ENCODE measurements at regions not wholly inside any gene's neighbourhood (a gene's known extent, or its start where the extent isn't known, plus 50 kb on each side); places are given as distances from the start of the nearest gene placed in this dataset.

GRCh38 chr2:2739231-2739795 is 408.2 kb upstream of the MYT1L start:
- TF ChIP-seq, protein P1, sequence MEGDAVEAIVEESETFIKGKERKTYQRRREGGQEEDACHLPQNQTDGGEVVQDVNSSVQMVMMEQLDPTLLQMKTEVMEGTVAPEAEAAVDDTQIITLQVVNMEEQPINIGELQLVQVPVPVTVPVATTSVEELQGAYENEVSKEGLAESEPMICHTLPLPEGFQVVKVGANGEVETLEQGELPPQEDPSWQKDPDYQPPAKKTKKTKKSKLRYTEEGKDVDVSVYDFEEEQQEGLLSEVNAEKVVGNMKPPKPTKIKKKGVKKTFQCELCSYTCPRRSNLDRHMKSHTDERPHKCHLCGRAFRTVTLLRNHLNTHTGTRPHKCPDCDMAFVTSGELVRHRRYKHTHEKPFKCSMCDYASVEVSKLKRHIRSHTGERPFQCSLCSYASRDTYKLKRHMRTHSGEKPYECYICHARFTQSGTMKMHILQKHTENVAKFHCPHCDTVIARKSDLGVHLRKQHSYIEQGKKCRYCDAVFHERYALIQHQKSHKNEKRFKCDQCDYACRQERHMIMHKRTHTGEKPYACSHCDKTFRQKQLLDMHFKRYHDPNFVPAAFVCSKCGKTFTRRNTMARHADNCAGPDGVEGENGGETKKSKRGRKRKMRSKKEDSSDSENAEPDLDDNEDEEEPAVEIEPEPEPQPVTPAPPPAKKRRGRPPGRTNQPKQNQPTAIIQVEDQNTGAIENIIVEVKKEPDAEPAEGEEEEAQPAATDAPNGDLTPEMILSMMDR (IDR thresholded peaks at IDR 0.05): no peak
- TF ChIP-seq POLR2A (IDR thresholded peaks at IDR 0.05) (no peak), EP300 (IDR thresholded peaks at IDR 0.05) (no peak)

Measured in suprapubic skin (tissue), 3 donors.